CD4-positive, alpha-beta memory T cell (primary cell): ENCODE measurements at regions not wholly inside any gene's neighbourhood (a gene's known extent, or its start where the extent isn't known, plus 50 kb on each side); places are given as distances from the start of the nearest gene placed in this dataset.

Source experiments
- CTCF ChIA-PET: fragments of 350-600 bp; sonication (Branson Sonifier 250); formaldehyde crosslinking; loops from one replicate; lab custom pipeline; 2021; ENCODE audit warnings: inconsistent platforms; ENCODE audit not compliant: partially characterized antibody; lab: Charles Lee
- POLR2A ChIA-PET: fragments of 350-600 bp; sonication (Branson Sonifier 250); formaldehyde crosslinking; loops from one replicate; lab custom pipeline; 2021; ENCODE audit not compliant: partially characterized antibody; lab: Charles Lee
- DNase-seq, 5 donors: peaks; one replicate each; pipeline versions ENCODE4 v3.0.0 to v3.0.0-alpha.2; 2020 to 2022; ENCODE audit warnings: mixed read lengths in 1 of 5
- H3K27ac ChIP-seq: one replicate; pipeline ENCODE4 v1.7.0; 2013; ENCODE audit warnings: low read depth, low read length
- H3K27me3 ChIP-seq: 2 replicates; pipeline ENCODE4 v1.7.0; 2013; ENCODE audit warnings: mild to moderate bottlenecking, low read length, moderate library complexity; ENCODE audit not compliant: insufficient read depth
- H3K36me3 ChIP-seq: 2 replicates; pipeline ENCODE4 v1.7.0; 2013; ENCODE audit warnings: mild to moderate bottlenecking, low read length, moderate library complexity; ENCODE audit not compliant: insufficient read depth
- H3K4me1 ChIP-seq: 2 replicates; pipeline ENCODE4 v1.7.0; 2013; ENCODE audit warnings: mild to moderate bottlenecking, low read length, moderate library complexity; ENCODE audit not compliant: insufficient read depth
- H3K4me3 ChIP-seq, 2 donors: one replicate each; pipeline ENCODE4 v1.7.0; 2013; ENCODE audit warnings: low read length in 2 of 2, mild to moderate bottlenecking in 1 of 2
- H3K9me3 ChIP-seq, 2 donors: one replicate each; pipeline ENCODE4 v1.7.0; 2013; ENCODE audit warnings: low read length in 2 of 2, control low read depth in 1 of 2; ENCODE audit not compliant: control insufficient read depth in 1 of 2
- H3K27ac Mint-ChIP-seq, 7 donors: one replicate each; pipeline ENCODE4 v1.8.0; 2020 to 2021; ENCODE audit warnings: mixed read lengths in 7 of 7, mild to moderate bottlenecking in 6 of 7, inconsistent platforms in 3 of 7, moderate library complexity in 3 of 7
- H3K27me3 Mint-ChIP-seq, 2 donors: one replicate each; pipeline ENCODE4 v1.8.0; 2020 to 2021; ENCODE audit warnings: mixed read lengths in 2 of 2
- H3K36me3 Mint-ChIP-seq, 2 donors: one replicate each; pipeline ENCODE4 v1.8.0; 2020 to 2021; ENCODE audit warnings: mixed read lengths in 2 of 2, inconsistent platforms in 1 of 2, mild to moderate bottlenecking in 1 of 2
- H3K4me1 Mint-ChIP-seq, 4 donors: one replicate each; pipeline ENCODE4 v1.8.0; 2020 to 2021; ENCODE audit warnings: mixed read lengths in 4 of 4, mild to moderate bottlenecking in 1 of 4
- H3K4me3 Mint-ChIP-seq, 8 donors: one replicate each; pipeline ENCODE4 v1.8.0; 2020 to 2021; ENCODE audit warnings: mixed read lengths in 8 of 8, mild to moderate bottlenecking in 7 of 8, moderate library complexity in 6 of 8, inconsistent platforms in 3 of 8
- H3K9me3 Mint-ChIP-seq, 8 donors: one replicate each; pipeline ENCODE4 v1.8.0; 2020 to 2021; ENCODE audit warnings: mixed read lengths in 8 of 8, mild to moderate bottlenecking in 5 of 8, inconsistent platforms in 3 of 8, moderate library complexity in 1 of 8
- intact Hi-C: fragments of 100-400 bp; cut with micrococcal nuclease; formaldehyde crosslinking; loops from one replicate; pipeline ENCODE4 v1.15.1; 2023

DNA sequence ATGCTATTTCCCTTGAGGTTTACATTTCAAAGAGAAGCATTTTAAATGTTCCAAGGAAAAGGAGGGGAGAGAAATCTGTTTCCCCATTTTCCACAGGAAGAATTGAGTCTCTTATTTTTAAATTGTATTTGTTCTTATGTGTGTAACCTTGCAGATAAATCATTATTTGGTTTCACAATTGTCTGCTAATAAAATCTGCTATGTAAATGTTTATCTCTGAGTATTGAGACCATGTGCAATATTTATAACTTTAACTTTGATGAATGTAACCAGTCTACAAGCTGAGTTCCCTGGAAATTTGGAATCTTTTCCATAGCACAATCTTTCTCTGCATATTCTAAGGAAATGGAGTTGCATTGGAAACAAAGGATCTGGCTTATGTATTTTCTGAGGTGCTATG is 209.6 kb downstream of the PTBP2 start:
- H3K27ac Mint-ChIP-seq, result no peak overlapping the region
- Histone ChIP-seq H3K4me1 (no peaks in the 10 kb centered on the region), H3K27me3 (no peaks in the 10 kb centered on the region), H3K9me3 (no peaks in the 10 kb centered on the region), H3K27ac (no peak overlapping the region), H3K4me3 (no peak overlapping the region), H3K36me3 (no peaks in the 10 kb centered on the region)
- no peak for DNase-seq
- intact Hi-C loops, result no loop called here
- ChIA-PET POLR2A (no interaction called here), CTCF (interaction anchor here (1.1 kb wide), 1 partner anchor 9 kb away, joined by 3 read pairs; no protein-coding TSS in a partner anchor)
- H3K9me3 Mint-ChIP-seq, result peaks cover 0 to 3% (median 0%) of the 10 kb centered on the region in 8 donors
- H3K4me3 Mint-ChIP-seq, result no peak overlapping the region
- no peaks in the 10 kb centered on the region for H3K36me3 Mint-ChIP-seq
- H3K4me1 Mint-ChIP-seq, result no peaks in the 10 kb centered on the region
- peaks cover 0 to 2% of the 10 kb centered on the region in 2 donors for H3K27me3 Mint-ChIP-seq

GRCh38 chr1:96934282-96934681 is 212.7 kb downstream of the PTBP2 start:
- Histone ChIP-seq H3K4me3 (no peak overlapping the region), H3K9me3 (no peaks in the 10 kb centered on the region), H3K27me3 (no peaks in the 10 kb centered on the region), H3K27ac (no peak overlapping the region), H3K36me3 (no peaks in the 10 kb centered on the region), H3K4me1 (no peaks in the 10 kb centered on the region)
- Mint-ChIP-seq H3K27me3 (peaks cover 0 to 2% of the 10 kb centered on the region in 2 donors), H3K27ac (no peak overlapping the region), H3K4me3 (no peak overlapping the region), H3K36me3 (no peaks in the 10 kb centered on the region), H3K9me3 (no peaks in the 10 kb centered on the region), H3K4me1 (no peaks in the 10 kb centered on the region)
- DNase-seq, result no peak
- ChIA-PET POLR2A (no interaction called here), CTCF (no interaction called here)
- intact Hi-C loops, result no loop called here

DNA sequence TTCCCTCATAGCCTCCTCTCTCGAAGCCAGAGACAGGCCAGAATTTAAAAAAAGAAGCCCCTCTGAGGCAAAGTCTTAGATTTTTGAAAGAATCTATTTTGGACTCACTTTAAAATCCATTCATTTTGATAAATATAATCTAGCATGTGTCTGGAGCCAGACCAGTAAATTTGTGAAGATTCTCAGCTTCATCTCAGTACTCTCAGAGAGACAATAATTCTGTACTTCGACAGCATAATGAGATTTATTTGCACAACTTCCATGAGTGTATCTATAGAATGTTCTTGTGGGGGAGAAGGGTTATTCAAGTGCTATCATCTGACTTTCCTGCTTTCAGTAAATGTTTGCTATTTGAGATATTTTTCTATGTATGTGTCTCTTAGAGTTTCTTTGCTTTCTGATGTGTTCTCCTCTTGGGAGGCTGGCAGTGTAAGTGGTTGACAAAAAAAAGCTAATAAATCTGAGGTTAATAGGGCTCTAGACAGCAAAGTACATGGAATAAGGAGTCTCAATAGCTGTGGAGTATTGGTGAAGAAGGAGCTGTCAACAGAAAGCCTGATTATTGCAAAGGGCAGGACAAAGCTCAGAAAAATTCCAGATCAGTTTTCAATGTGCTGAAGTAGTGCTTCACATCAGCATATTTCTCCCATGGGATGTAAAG is 223.0 kb downstream of the PTBP2 start:
- H3K4me3 ChIP-seq, result no peak overlapping the region
- H3K36me3 ChIP-seq, result no peaks in the 10 kb centered on the region
- CTCF ChIA-PET, result interaction anchor here (1.5 kb wide), 1 partner anchor 9 kb away, joined by 3 read pairs; no protein-coding TSS in a partner anchor
- no peaks in the 10 kb centered on the region for H3K27me3 ChIP-seq
- Mint-ChIP-seq H3K9me3 (no peaks in the 10 kb centered on the region), H3K36me3 (no peaks in the 10 kb centered on the region), H3K4me3 (no peak overlapping the region), H3K27ac (no peak overlapping the region), H3K4me1 (no peaks in the 10 kb centered on the region), H3K27me3 (peaks cover 4 to 9% of the 10 kb centered on the region in 2 donors)
- no peak for DNase-seq
- POLR2A ChIA-PET, result no interaction called here
- H3K27ac ChIP-seq, result no peak overlapping the region
- intact Hi-C loops, result no loop called here
- H3K4me1 ChIP-seq, result no peaks in the 10 kb centered on the region
- no peaks in the 10 kb centered on the region for H3K9me3 ChIP-seq

DNA sequence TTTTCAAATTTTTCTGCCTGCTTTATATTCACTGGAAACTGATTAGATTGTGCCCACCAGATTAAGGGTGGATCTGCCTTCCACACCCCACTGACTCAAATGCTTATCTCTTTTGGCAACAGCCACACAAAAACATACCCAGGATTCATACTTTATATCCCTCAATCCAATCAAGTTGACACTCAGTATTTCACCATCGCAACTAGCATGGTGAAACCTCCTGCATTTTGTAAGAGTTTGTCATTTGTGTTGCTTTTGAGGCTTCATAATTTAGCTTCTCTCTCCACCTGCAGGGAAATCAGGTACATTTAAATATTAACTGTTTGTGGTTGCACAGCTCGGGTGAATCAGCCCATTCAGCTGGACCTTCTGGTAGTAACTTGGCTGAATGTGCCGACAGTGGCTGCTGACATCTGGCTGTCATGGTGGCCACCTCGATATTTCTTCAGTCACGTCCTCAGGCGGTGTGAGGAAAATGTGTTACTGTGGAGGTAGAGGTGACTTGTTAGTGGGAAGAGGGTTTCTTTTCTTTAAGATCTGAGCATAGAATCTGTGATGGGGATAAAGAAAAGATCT is 224.0 kb downstream of the PTBP2 start:
- no peaks in the 10 kb centered on the region for H3K27me3 ChIP-seq
- no peaks in the 10 kb centered on the region for H3K36me3 Mint-ChIP-seq
- no peak overlapping the region for H3K4me3 ChIP-seq
- no peak overlapping the region for H3K27ac Mint-ChIP-seq
- no peaks in the 10 kb centered on the region for H3K4me1 Mint-ChIP-seq
- intact Hi-C loops, result no loop called here
- CTCF ChIA-PET, result no interaction called here
- H3K9me3 ChIP-seq, result no peaks in the 10 kb centered on the region
- POLR2A ChIA-PET, result no interaction called here
- no peaks in the 10 kb centered on the region for H3K36me3 ChIP-seq
- DNase-seq, result no peak
- H3K27me3 Mint-ChIP-seq, result peaks cover 4 to 6% of the 10 kb centered on the region in 2 donors
- no peaks in the 10 kb centered on the region for H3K4me1 ChIP-seq
- H3K9me3 Mint-ChIP-seq, result no peaks in the 10 kb centered on the region
- no peak overlapping the region for H3K27ac ChIP-seq
- no peak overlapping the region for H3K4me3 Mint-ChIP-seq

DNA sequence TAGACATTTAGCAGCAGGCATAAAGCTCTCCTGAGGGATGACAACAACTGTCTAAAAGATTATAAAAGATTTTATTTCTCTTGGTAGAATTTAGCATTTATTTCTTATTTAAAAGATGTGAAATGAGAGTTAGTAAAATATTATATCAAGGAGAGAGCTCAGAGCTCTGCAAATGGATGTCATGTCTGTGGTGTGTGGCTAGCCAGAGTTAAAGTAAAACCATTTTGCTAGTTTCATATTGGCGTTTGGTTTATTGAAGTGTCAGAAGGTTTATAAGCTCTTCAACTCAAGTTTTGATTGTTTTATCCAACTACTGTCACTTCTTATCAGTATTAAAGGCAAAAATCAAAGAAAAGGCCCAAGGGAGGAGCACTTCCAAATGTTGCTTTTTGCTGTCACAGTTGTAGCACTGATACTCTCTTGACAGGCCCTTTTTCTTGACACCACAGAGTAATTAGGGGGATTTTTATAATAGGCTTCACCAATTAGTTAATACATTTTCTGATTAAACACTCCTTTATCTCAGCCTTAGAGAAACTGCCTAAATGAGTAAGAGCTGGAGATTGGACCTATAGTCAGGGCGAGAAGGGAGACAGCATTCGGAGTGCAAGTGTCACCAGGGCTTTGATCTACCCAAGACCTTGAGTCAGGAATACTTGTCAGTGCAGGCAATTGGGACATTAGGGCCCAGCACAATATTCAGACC is 233.9 kb downstream of the PTBP2 start:
- no peaks in the 10 kb centered on the region for H3K9me3 ChIP-seq
- no peaks in the 10 kb centered on the region for H3K27me3 ChIP-seq
- no peaks in the 10 kb centered on the region for H3K4me1 ChIP-seq
- H3K4me3 ChIP-seq, result no peak overlapping the region
- Mint-ChIP-seq H3K27me3 (peaks cover 2 to 3% of the 10 kb centered on the region in 2 donors), H3K4me1 (no peaks in the 10 kb centered on the region), H3K9me3 (no peaks in the 10 kb centered on the region), H3K27ac (no peak overlapping the region), H3K4me3 (no peak overlapping the region), H3K36me3 (no peaks in the 10 kb centered on the region)
- no peak for DNase-seq
- no peak overlapping the region for H3K27ac ChIP-seq
- intact Hi-C loops, result no loop called here
- H3K36me3 ChIP-seq, result no peaks in the 10 kb centered on the region
- CTCF ChIA-PET, result interaction anchor here (0.9 kb wide), 1 partner anchor 14 kb away, joined by 3 read pairs; no protein-coding TSS in a partner anchor
- POLR2A ChIA-PET, result interaction anchor here (0.6 kb wide), 1 partner anchor 163 kb away, joined by 3 read pairs; no protein-coding TSS in a partner anchor

- H3K36me3 ChIP-seq, result no peaks in the 10 kb centered on the region
- no peak overlapping the region for H3K4me3 ChIP-seq
- H3K9me3 ChIP-seq, result no peaks in the 10 kb centered on the region
- intact Hi-C loops, result loop anchor here (10.0 kb wide), 1 partner anchor 703 kb away; no protein-coding TSS in a partner anchor
- CTCF ChIA-PET, result interaction anchor here (6.4 kb wide), 1 partner anchor 1092 kb away, joined by 74 read pairs; no protein-coding TSS in a partner anchor
- no peaks in the 10 kb centered on the region for H3K36me3 Mint-ChIP-seq
- no peak overlapping the region for H3K27ac ChIP-seq
- DNase-seq, result no peak
- H3K27me3 ChIP-seq, result no peaks in the 10 kb centered on the region
- POLR2A ChIA-PET, result no interaction called here
- no peak overlapping the region for H3K27ac Mint-ChIP-seq
- H3K4me3 Mint-ChIP-seq, result no peak overlapping the region
- H3K4me1 ChIP-seq, result no peaks in the 10 kb centered on the region
- H3K9me3 Mint-ChIP-seq, result no peaks in the 10 kb centered on the region
- H3K27me3 Mint-ChIP-seq, result peaks cover 4 to 14% of the 10 kb centered on the region in 2 donors
- H3K4me1 Mint-ChIP-seq, result no peaks in the 10 kb centered on the region
Measured at GRCh38 chr1:96962216-96962615, 240.6 kb downstream of the PTBP2 start.

GRCh38 chr1:96962751-96963211 is 241.2 kb downstream of the PTBP2 start:
- no peaks in the 10 kb centered on the region for H3K36me3 Mint-ChIP-seq
- no peak overlapping the region for H3K4me3 Mint-ChIP-seq
- ChIA-PET POLR2A (no interaction called here), CTCF (interaction anchor here (1.2 to 6.4 kb wide), 2 partner anchors 1084 to 1091 kb away, joined by 4 to 74 read pairs; no protein-coding TSS in a partner anchor)
- Histone ChIP-seq H3K4me3 (no peak overlapping the region), H3K27me3 (no peaks in the 10 kb centered on the region), H3K36me3 (no peaks in the 10 kb centered on the region), H3K27ac (no peak overlapping the region), H3K4me1 (no peaks in the 10 kb centered on the region), H3K9me3 (no peaks in the 10 kb centered on the region)
- peaks cover 4 to 14% of the 10 kb centered on the region in 2 donors for H3K27me3 Mint-ChIP-seq
- no peaks in the 10 kb centered on the region for H3K4me1 Mint-ChIP-seq
- H3K27ac Mint-ChIP-seq, result no peak overlapping the region
- DNase-seq, result no peak
- intact Hi-C loops, result loop anchor here (10.0 kb wide), 1 partner anchor 702 kb away; no protein-coding TSS in a partner anchor
- no peaks in the 10 kb centered on the region for H3K9me3 Mint-ChIP-seq
